ENCODE measurements at regions not wholly inside any gene's neighbourhood (a gene's known extent, or its start where the extent isn't known, plus 50 kb on each side); places are given as distances from the start of the nearest gene placed in this dataset.

GRCh38 chr11:104564921-104565582 lies 333.2 kb downstream of the CASP12 start:
- no peak for TF ChIP-seq HNRNPLL (IDR thresholded peaks at IDR 0.05; ENCODE audit: low read depth, low read length, poor library complexity, severe bottlenecking)
- TF ChIP-seq CTCF (IDR thresholded peaks at IDR 0.05 in 2 of 3, conservative IDR thresholded peaks at IDR 0.05 in 1 of 3; ENCODE audit: insufficient read depth in 2 of 3, low read depth in 1 of 3, low read length in 3 of 3) = no peak
- no peak for TF ChIP-seq WHSC1 (IDR thresholded peaks at IDR 0.05; ENCODE audit: low read length)

Data from K562 (cell line).